Natural killer cell treated with Interleukin-12 subunit alpha and Interleukin-12 subunit beta and Interleukin-15 and Interleukin-18, amount 100 ng/mL, for 72 hours (primary cell): ENCODE measurements at regions not wholly inside any gene's neighbourhood (a gene's known extent, or its start where the extent isn't known, plus 50 kb on each side); places are given as distances from the start of the nearest gene placed in this dataset.

Source experiments
- ATAC-seq, 2 donors: fragments of 150-1000 bp; cut with Tn5 transposase in 1 of 2; sonication (Bioruptor Pico), chemical (Tn5 transposase) in 1 of 2; 2 replicates each; pipeline ENCODE4 v1.10.0; 2021
- DNase-seq: peaks from one replicate; pipeline ENCODE4 v3.0.0; 2022; ENCODE audit warnings: low spot score
- H3K27ac Mint-ChIP-seq, 2 donors: 1 replicate in 1 of 2; 2 replicates in 1 of 2; pipeline ENCODE4 v1.8.0; 2022; ENCODE audit warnings: mixed read lengths in 2 of 2, mild to moderate bottlenecking in 1 of 2, moderate library complexity in 1 of 2
- H3K27me3 Mint-ChIP-seq, 2 donors: 1 replicate in 1 of 2; 2 replicates in 1 of 2; pipeline ENCODE4 v1.8.0; 2022; ENCODE audit warnings: mixed read lengths in 2 of 2
- H3K36me3 Mint-ChIP-seq: one replicate; pipeline ENCODE4 v1.8.0; 2022; ENCODE audit warnings: mixed read lengths
- H3K4me1 Mint-ChIP-seq, 2 donors: 1 replicate in 1 of 2; 2 replicates in 1 of 2; pipeline ENCODE4 v1.8.0; 2022; ENCODE audit warnings: low read depth in 2 of 2, mixed read lengths in 2 of 2, mild to moderate bottlenecking in 1 of 2
- H3K4me3 Mint-ChIP-seq: one replicate; pipeline ENCODE4 v1.8.0; 2022; ENCODE audit warnings: mixed read lengths
- H3K9me3 Mint-ChIP-seq: 2 replicates; pipeline ENCODE4 v1.8.0; 2022; ENCODE audit warnings: mixed read lengths

- H3K36me3 Mint-ChIP-seq = no peaks in the 10 kb centered on the region
- no peak overlapping the region for H3K4me3 Mint-ChIP-seq
- no peak for ATAC-seq
- no peaks in the 10 kb centered on the region for H3K4me1 Mint-ChIP-seq
- peaks cover 20% of the 10 kb centered on the region for H3K9me3 Mint-ChIP-seq
- no peaks in the 10 kb centered on the region for H3K27me3 Mint-ChIP-seq
- H3K27ac Mint-ChIP-seq = no peak overlapping the region
- no peak for DNase-seq
Measured at GRCh38 chr12:114975640-114976310, 291.8 kb upstream of the TBX3 start.

- Mint-ChIP-seq H3K4me1 (no peaks in the 10 kb centered on the region), H3K9me3 (peaks cover 16% of the 10 kb centered on the region), H3K36me3 (no peaks in the 10 kb centered on the region), H3K4me3 (no peak overlapping the region), H3K27ac (no peak overlapping the region), H3K27me3 (no peaks in the 10 kb centered on the region)
- no peak for DNase-seq
- no peak for ATAC-seq
Measured at GRCh38 chr12:114974826-114975639, 291.1 kb upstream of the TBX3 start.

- H3K27ac Mint-ChIP-seq = no peak overlapping the region
- H3K4me1 Mint-ChIP-seq = no peaks in the 10 kb centered on the region
- ATAC-seq (no peak), DNase-seq (no peak)
- H3K27me3 Mint-ChIP-seq = no peaks in the 10 kb centered on the region
- H3K9me3 Mint-ChIP-seq = peaks cover 15% of the 10 kb centered on the region
- H3K36me3 Mint-ChIP-seq = no peaks in the 10 kb centered on the region
- no peak overlapping the region for H3K4me3 Mint-ChIP-seq
Measured at GRCh38 chr12:114974333-114974732, 290.4 kb upstream of the TBX3 start.

GRCh38 chr12:114968727-114969126 lies 284.8 kb upstream of the TBX3 start:
- Mint-ChIP-seq H3K4me1 (no peaks in the 10 kb centered on the region), H3K36me3 (no peaks in the 10 kb centered on the region), H3K9me3 (peaks cover 9% of the 10 kb centered on the region), H3K4me3 (no peak overlapping the region), H3K27me3 (no peaks in the 10 kb centered on the region), H3K27ac (no peak overlapping the region)
- no peak for DNase-seq
- ATAC-seq = no peak

GRCh38 chr12:114967151-114967550 lies 283.2 kb upstream of the TBX3 start:
- Mint-ChIP-seq H3K4me3 (no peak overlapping the region), H3K4me1 (no peaks in the 10 kb centered on the region), H3K36me3 (no peaks in the 10 kb centered on the region), H3K27ac (no peak overlapping the region), H3K9me3 (peaks cover 12% of the 10 kb centered on the region), H3K27me3 (no peaks in the 10 kb centered on the region)
- DNase-seq (no peak), ATAC-seq (no peak)

- H3K27ac Mint-ChIP-seq = no peak overlapping the region
- H3K27me3 Mint-ChIP-seq = no peaks in the 10 kb centered on the region
- H3K36me3 Mint-ChIP-seq = no peaks in the 10 kb centered on the region
- H3K4me3 Mint-ChIP-seq = no peak overlapping the region
- peaks cover 12% of the 10 kb centered on the region for H3K9me3 Mint-ChIP-seq
- H3K4me1 Mint-ChIP-seq = no peaks in the 10 kb centered on the region
- ATAC-seq = no peak
- no peak for DNase-seq
Measured at GRCh38 chr12:114964841-114965240, 280.9 kb upstream of the TBX3 start.

GRCh38 chr12:114963846-114964245 lies 279.9 kb upstream of the TBX3 start:
- Mint-ChIP-seq H3K4me3 (no peak overlapping the region), H3K36me3 (no peaks in the 10 kb centered on the region), H3K27ac (no peak overlapping the region), H3K4me1 (no peaks in the 10 kb centered on the region), H3K9me3 (peaks cover 6% of the 10 kb centered on the region), H3K27me3 (no peaks in the 10 kb centered on the region)
- ATAC-seq = no peak
- DNase-seq = no peak

GRCh38 chr12:114961491-114961890 lies 277.5 kb upstream of the TBX3 start:
- Mint-ChIP-seq H3K36me3 (no peaks in the 10 kb centered on the region), H3K4me3 (no peak overlapping the region), H3K27me3 (no peaks in the 10 kb centered on the region), H3K27ac (no peak overlapping the region), H3K4me1 (no peaks in the 10 kb centered on the region), H3K9me3 (peaks cover 3% of the 10 kb centered on the region)
- ATAC-seq (no peak), DNase-seq (no peak)

- H3K4me1 Mint-ChIP-seq = no peaks in the 10 kb centered on the region
- ATAC-seq (no peak), DNase-seq (no peak)
- no peak overlapping the region for H3K4me3 Mint-ChIP-seq
- H3K36me3 Mint-ChIP-seq = no peaks in the 10 kb centered on the region
- H3K27ac Mint-ChIP-seq = no peak overlapping the region
- no peaks in the 10 kb centered on the region for H3K27me3 Mint-ChIP-seq
- H3K9me3 Mint-ChIP-seq = peaks cover 3% of the 10 kb centered on the region
Measured at GRCh38 chr12:114958538-114958937, 274.6 kb upstream of the TBX3 start.

- DNase-seq = no peak
- Mint-ChIP-seq H3K4me3 (no peak overlapping the region), H3K36me3 (no peaks in the 10 kb centered on the region), H3K4me1 (no peaks in the 10 kb centered on the region), H3K27me3 (no peaks in the 10 kb centered on the region), H3K27ac (no peak overlapping the region), H3K9me3 (no peaks in the 10 kb centered on the region)
- ATAC-seq = no peak
Measured at GRCh38 chr12:114957225-114957624, 273.2 kb upstream of the TBX3 start.

GRCh38 chr12:114955414-114956014 lies 271.5 kb upstream of the TBX3 start:
- Mint-ChIP-seq H3K4me3 (no peak overlapping the region), H3K27ac (no peak overlapping the region), H3K9me3 (no peaks in the 10 kb centered on the region), H3K4me1 (no peaks in the 10 kb centered on the region), H3K36me3 (no peaks in the 10 kb centered on the region), H3K27me3 (no peaks in the 10 kb centered on the region)
- DNase-seq (no peak), ATAC-seq (no peak)

GRCh38 chr12:114954511-114955055 lies 270.6 kb upstream of the TBX3 start:
- Mint-ChIP-seq H3K4me1 (no peaks in the 10 kb centered on the region), H3K4me3 (no peak overlapping the region), H3K27me3 (no peaks in the 10 kb centered on the region), H3K27ac (no peak overlapping the region), H3K9me3 (no peaks in the 10 kb centered on the region), H3K36me3 (no peaks in the 10 kb centered on the region)
- no peak for DNase-seq
- no peak for ATAC-seq

GRCh38 chr12:114952573-114953271 lies 268.7 kb upstream of the TBX3 start:
- Mint-ChIP-seq H3K36me3 (no peaks in the 10 kb centered on the region), H3K27ac (no peak overlapping the region), H3K27me3 (no peaks in the 10 kb centered on the region), H3K4me3 (no peak overlapping the region), H3K9me3 (no peaks in the 10 kb centered on the region), H3K4me1 (no peaks in the 10 kb centered on the region)
- ATAC-seq = no peak
- DNase-seq = no peak
